ENCODE measurements at regions not wholly inside any gene's neighbourhood (a gene's known extent, or its start where the extent isn't known, plus 50 kb on each side); places are given as distances from the start of the nearest gene placed in this dataset.

DNA sequence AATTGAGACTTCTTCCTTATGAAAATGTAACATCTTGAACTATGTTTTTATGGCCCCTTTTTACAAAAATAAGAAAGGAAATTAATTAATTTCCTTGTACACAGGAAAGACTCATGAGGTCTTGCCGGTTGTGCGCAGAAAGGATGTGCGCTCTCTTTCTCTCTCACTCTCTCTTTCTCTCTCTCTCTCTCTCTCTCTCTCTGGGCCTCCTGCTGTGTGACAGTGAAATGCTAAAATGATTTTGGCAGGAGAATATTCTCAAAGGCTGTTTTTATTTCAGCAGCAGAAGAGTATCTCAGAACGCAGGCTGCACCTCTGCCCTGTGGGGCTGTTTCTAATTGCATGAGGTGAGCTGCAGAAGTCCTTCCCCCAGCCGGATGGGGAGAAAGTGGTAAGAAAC lies 349.0 kb downstream of the MID1IP1 start (continued):
- TF ChIP-seq RCOR1 (IDR thresholded peaks at IDR 0.05; ENCODE audit: low read length) (no peak), MXI1 (IDR thresholded peaks at IDR 0.05; ENCODE audit: low read depth, low read length) (no peak), EZH2phosphoT487 (IDR thresholded peaks at IDR 0.05; ENCODE audit: borderline replicate concordance, low read depth) (no peak), GATA2 (CRISPR knock-in tag; IDR thresholded peaks at IDR 0.05) (no peak)

DNA sequence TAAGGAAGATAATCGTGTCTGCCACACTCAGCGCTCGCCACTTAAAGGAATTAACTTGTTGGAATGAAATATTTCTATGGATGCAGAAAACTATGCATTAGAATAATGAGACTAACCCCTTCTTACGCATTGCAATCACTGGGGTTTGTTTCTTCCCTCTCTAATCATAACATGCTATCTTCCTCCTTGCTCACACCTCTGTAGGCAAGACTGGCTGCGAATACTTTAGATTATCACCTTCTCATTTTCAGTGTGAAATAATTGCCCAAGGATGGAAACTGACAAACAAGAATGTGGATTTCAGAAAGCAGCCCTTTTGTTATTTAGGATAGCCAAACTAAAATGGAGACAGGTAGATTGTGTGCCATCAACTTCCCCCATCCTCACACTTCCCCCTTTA lies 349.4 kb downstream of the MID1IP1 start:
- Histone ChIP-seq H3K9ac (no peak overlapping the region), H2AFZ (ENCODE audit: low read depth) (no peak overlapping the region), H3K4me1 (ENCODE audit: control insufficient read depth in 1 of 2, insufficient read depth in 2 of 2, low read depth in 1 of 2, low read length in 1 of 2) (peaks cover 0 to 6% of the 10 kb centered on the region in 2 experiments; a peak in 2 of 4 replicates), H3K27ac (ENCODE audit: low read depth in 2 of 2, low read length in 1 of 2) (no peak overlapping the region), H3K27me3 (ENCODE audit: insufficient read depth) (no peaks in the 10 kb centered on the region; the same call in 1 of the 2 replicates), H3K4me2 (no peak overlapping the region), H3K9me3 (no peaks in the 10 kb centered on the region), H3K9me2 (no peaks in the 10 kb centered on the region), H3K79me2 (ENCODE audit: insufficient read depth) (no peaks in the 10 kb centered on the region), H3K36me3 (replicated peaks in 1 of 2; ENCODE audit: control insufficient read depth in 1 of 2, insufficient read depth in 2 of 2, low read length in 1 of 2) (no peaks in the 10 kb centered on the region), H4K20me1 (ENCODE audit: insufficient read depth) (no peaks in the 10 kb centered on the region), H3K4me3 (ENCODE audit: low read depth in 2 of 2, low read length in 1 of 2) (no peak overlapping the region), H3F3A (replicated peaks; ENCODE audit: insufficient read depth) (no peaks in the 10 kb centered on the region)
- POLR2A ChIA-PET: no interaction called here
- 22% methylated on average over 5 of the region's 5 CpGs for WGBS (ENCODE audit: low lambda C conversion rate)
- TF ChIP-seq CHD2 (IDR thresholded peaks at IDR 0.05; ENCODE audit: low read length, partially characterized antibody) (no peak), EZH2phosphoT487 (IDR thresholded peaks at IDR 0.05; ENCODE audit: borderline replicate concordance, low read depth) (no peak), RCOR1 (IDR thresholded peaks at IDR 0.05; ENCODE audit: low read length) (no peak), RAD21 (IDR thresholded peaks at IDR 0.05; ENCODE audit: low read length) (no peak), ELF1 (IDR thresholded peaks at IDR 0.05) (no peak), TCF12 (IDR thresholded peaks at IDR 0.05) (no peak), NRF1 (IDR thresholded peaks at IDR 0.05; ENCODE audit: low read depth, low read length) (no peak), EP300 (IDR thresholded peaks at IDR 0.05; ENCODE audit: borderline replicate concordance in 1 of 2, low read depth in 1 of 2, low read length in 1 of 2) (no peak), MEF2A (IDR thresholded peaks at IDR 0.05; ENCODE audit: borderline replicate concordance, low read depth) (no peak), YY1 (IDR thresholded peaks at IDR 0.05; ENCODE audit: low read depth) (no peak)
- TF ChIP-seq, protein P1, sequence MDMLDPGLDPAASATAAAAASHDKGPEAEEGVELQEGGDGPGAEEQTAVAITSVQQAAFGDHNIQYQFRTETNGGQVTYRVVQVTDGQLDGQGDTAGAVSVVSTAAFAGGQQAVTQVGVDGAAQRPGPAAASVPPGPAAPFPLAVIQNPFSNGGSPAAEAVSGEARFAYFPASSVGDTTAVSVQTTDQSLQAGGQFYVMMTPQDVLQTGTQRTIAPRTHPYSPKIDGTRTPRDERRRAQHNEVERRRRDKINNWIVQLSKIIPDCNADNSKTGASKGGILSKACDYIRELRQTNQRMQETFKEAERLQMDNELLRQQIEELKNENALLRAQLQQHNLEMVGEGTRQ (IDR thresholded peaks at IDR 0.05; ENCODE audit: borderline replicate concordance, low read depth, low read length): no peak
- no peak for DNase-seq
- CTCF ChIA-PET: interaction anchor here (0.7 to 4.4 kb wide), 8 partner anchors 7 to 418 kb away, joined by 3 to 36 read pairs (median 6); partner anchors contain the start of gene MID1IP1

DNA sequence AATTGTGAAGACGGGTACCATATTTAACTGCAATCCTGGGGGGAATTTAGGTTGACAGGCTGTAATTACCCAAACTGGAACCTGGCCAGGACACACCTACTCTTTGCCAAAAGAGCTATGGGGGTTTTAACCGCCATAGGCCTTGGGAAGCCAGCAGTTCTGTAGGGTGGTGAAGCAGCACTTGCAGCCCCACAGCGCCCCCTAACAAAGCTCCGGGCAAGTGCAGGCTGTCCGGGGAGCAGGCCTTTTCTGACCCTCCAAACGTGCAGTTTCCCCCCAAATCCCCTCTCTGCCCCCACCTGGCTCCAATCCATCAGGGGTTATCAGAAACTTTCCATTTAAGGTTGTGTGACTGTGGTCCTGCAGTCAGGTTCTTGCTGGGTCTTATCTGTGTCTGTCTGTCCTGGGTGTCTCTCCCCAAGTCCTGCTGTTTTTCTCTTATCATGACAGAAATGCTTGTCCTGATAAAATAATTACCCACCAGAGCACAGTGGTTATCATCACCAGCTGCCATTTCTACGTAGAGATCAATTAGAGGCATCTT lies 350.9 kb downstream of the MID1IP1 start:
- H4K20me1 ChIP-seq (ENCODE audit: insufficient read depth): no peaks in the 10 kb centered on the region
- H2AFZ ChIP-seq (ENCODE audit: low read depth): no peak overlapping the region
- no peaks in the 10 kb centered on the region for H3F3A ChIP-seq (replicated peaks; ENCODE audit: insufficient read depth)
- H3K9me3 ChIP-seq: no peaks in the 10 kb centered on the region
- CTCF ChIA-PET: interaction anchor here (0.5 to 4.4 kb wide), 38 partner anchors 8 to 1313 kb away, joined by 3 to 36 read pairs (median 3); partner anchors contain the start of gene MID1IP1
- H3K9me2 ChIP-seq: no peaks in the 10 kb centered on the region
- peak overlapping the region in 1 of 2 experiments; percentile 85; a peak in 2 of 4 replicates for H3K27ac ChIP-seq (ENCODE audit: low read depth in 2 of 2, low read length in 1 of 2)
- WGBS (ENCODE audit: low lambda C conversion rate): 14% methylated on average over 7 of the region's 7 CpGs
- DNase-seq: peak; percentile 65
- no peaks in the 10 kb centered on the region for H3K36me3 ChIP-seq (replicated peaks in 1 of 2; ENCODE audit: control insufficient read depth in 1 of 2, insufficient read depth in 2 of 2, low read length in 1 of 2)
- peaks cover 0 to 6% of the 10 kb centered on the region in 2 experiments; a peak in 2 of 4 replicates for H3K4me1 ChIP-seq (ENCODE audit: control insufficient read depth in 1 of 2, insufficient read depth in 2 of 2, low read depth in 1 of 2, low read length in 1 of 2)
- H3K4me2 ChIP-seq: no peak overlapping the region
- POLR2A ChIA-PET: interaction anchor here (0.6 to 1.1 kb wide), 2 partner anchors 348 to 578 kb away, joined by 3 to 4 read pairs; no protein-coding TSS in a partner anchor
- H3K4me3 ChIP-seq (ENCODE audit: low read depth in 2 of 2, low read length in 1 of 2): no peak overlapping the region
- H3K9ac ChIP-seq: no peak overlapping the region
- no peaks in the 10 kb centered on the region for H3K79me2 ChIP-seq (ENCODE audit: insufficient read depth)
- no peaks in the 10 kb centered on the region; the same call in 1 of the 2 replicates for H3K27me3 ChIP-seq (ENCODE audit: insufficient read depth)
- TF ChIP-seq MEF2A (IDR thresholded peaks at IDR 0.05; ENCODE audit: borderline replicate concordance, low read depth) (no peak), RAD21 (IDR thresholded peaks at IDR 0.05; ENCODE audit: low read length) (peak; percentile 71), EP300 (IDR thresholded peaks at IDR 0.05; ENCODE audit: borderline replicate concordance in 1 of 2, low read depth in 1 of 2, low read length in 1 of 2) (peak in 1 of 2 experiments; percentile 83; a peak in 2 of 4 replicates), SMC3 (IDR thresholded peaks at IDR 0.05; ENCODE audit: low read depth, low read length) (peak; percentile 37; the same call in 1 of the 2 replicates), TAF1 (IDR thresholded peaks at IDR 0.05; ENCODE audit: borderline replicate concordance, low read depth, low read length) (no peak), NRF1 (IDR thresholded peaks at IDR 0.05; ENCODE audit: low read depth, low read length) (no peak), EZH2phosphoT487 (IDR thresholded peaks at IDR 0.05; ENCODE audit: borderline replicate concordance, low read depth) (no peak), FOSL2 (IDR thresholded peaks at IDR 0.05; ENCODE audit: borderline replicate concordance, low read depth) (no peak), GATA2 (CRISPR knock-in tag; IDR thresholded peaks at IDR 0.05) (peak; percentile 92), TEAD4 (IDR thresholded peaks at IDR 0.05; ENCODE audit: borderline replicate concordance, insufficient read depth) (no peak), CHD2 (IDR thresholded peaks at IDR 0.05; ENCODE audit: low read length, partially characterized antibody) (peak; percentile 77), POLR2AphosphoS5 (IDR thresholded peaks at IDR 0.05; ENCODE audit: low read depth, low read length) (no peak), TCF12 (IDR thresholded peaks at IDR 0.05) (peak; percentile 62)
- TF ChIP-seq, protein P1 (IDR thresholded peaks at IDR 0.05; ENCODE audit: borderline replicate concordance, low read depth, low read length): no peak
- TF ChIP-seq, protein P2, sequence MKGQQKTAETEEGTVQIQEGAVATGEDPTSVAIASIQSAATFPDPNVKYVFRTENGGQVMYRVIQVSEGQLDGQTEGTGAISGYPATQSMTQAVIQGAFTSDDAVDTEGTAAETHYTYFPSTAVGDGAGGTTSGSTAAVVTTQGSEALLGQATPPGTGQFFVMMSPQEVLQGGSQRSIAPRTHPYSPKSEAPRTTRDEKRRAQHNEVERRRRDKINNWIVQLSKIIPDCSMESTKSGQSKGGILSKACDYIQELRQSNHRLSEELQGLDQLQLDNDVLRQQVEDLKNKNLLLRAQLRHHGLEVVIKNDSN (IDR thresholded peaks at IDR 0.05; ENCODE audit: borderline replicate concordance, low read depth): no peak
- TF ChIP-seq, protein P3, sequence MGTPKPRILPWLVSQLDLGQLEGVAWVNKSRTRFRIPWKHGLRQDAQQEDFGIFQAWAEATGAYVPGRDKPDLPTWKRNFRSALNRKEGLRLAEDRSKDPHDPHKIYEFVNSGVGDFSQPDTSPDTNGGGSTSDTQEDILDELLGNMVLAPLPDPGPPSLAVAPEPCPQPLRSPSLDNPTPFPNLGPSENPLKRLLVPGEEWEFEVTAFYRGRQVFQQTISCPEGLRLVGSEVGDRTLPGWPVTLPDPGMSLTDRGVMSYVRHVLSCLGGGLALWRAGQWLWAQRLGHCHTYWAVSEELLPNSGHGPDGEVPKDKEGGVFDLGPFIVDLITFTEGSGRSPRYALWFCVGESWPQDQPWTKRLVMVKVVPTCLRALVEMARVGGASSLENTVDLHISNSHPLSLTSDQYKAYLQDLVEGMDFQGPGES (IDR thresholded peaks at IDR 0.05; ENCODE audit: low read depth, low read length): no peak
